CD4-positive, alpha-beta T cell (primary cell): ENCODE measurements at regions not wholly inside any gene's neighbourhood (a gene's known extent, or its start where the extent isn't known, plus 50 kb on each side); places are given as distances from the start of the nearest gene placed in this dataset.
"Not testable (repeated sequence)": the region's sequence is repeated elsewhere in the genome, so short reads cannot be mapped to it uniquely, and the experiment has no call there.

Source experiments
- ATAC-seq: fragments of 200-7000 bp; cut with Tn5 transposase; one replicate; pipeline ENCODE4 v1.10.0; 2022; ENCODE audit warnings: mild to moderate bottlenecking; ENCODE audit not compliant: poor library complexity
- CTCF ChIA-PET: fragments of 350-600 bp; sonication (Branson Sonifier 250); formaldehyde crosslinking; loops from one replicate; lab custom pipeline; 2021; ENCODE audit warnings: antibody characterized with exemption, inconsistent platforms; lab: Charles Lee
- POLR2A ChIA-PET: fragments of 350-600 bp; sonication (Branson Sonifier 250); formaldehyde crosslinking; loops from one replicate; lab custom pipeline; 2021; ENCODE audit warnings: antibody characterized with exemption, inconsistent platforms; lab: Charles Lee
- DNase-seq, 14 experiments: peaks; one replicate each; pipeline ENCODE4 v3.0.0-alpha.2; 2013 to 2020; ENCODE audit warnings: mixed read lengths in 2 of 14
- H3K27ac ChIP-seq, 2 donors: one replicate each; pipeline versions ENCODE4 v1.5.1 to v1.7.0; 2013; ENCODE audit warnings: low read length in 2 of 2, low read depth in 1 of 2, mild to moderate bottlenecking in 1 of 2
- H3K27me3 ChIP-seq, 2 experiments: 1 replicate in 1 of 2; 2 replicates in 1 of 2; pipeline versions ENCODE4 v1.6.1 to v1.7.0; 2013; ENCODE audit warnings: low read length in 2 of 2, control low read depth in 1 of 2, mild to moderate bottlenecking in 1 of 2, moderate library complexity in 1 of 2; ENCODE audit not compliant: insufficient read depth in 2 of 2, control insufficient read depth in 1 of 2
- H3K36me3 ChIP-seq: one replicate; pipeline ENCODE4 v1.6.1; 2013; ENCODE audit warnings: low read length, control low read depth; ENCODE audit not compliant: insufficient read depth
- H3K4me1 ChIP-seq: one replicate; pipeline ENCODE4 v1.6.1; 2013; ENCODE audit warnings: low read length, control low read depth; ENCODE audit not compliant: insufficient read depth
- H3K4me3 ChIP-seq: one replicate; pipeline ENCODE4 v1.5.1; 2013; ENCODE audit warnings: mild to moderate bottlenecking, low read length, moderate library complexity
- H3K9me3 ChIP-seq, 2 experiments: 1 replicate in 1 of 2; 2 replicates in 1 of 2; pipeline versions ENCODE4 v1.6.1 to v1.7.0; 2013; ENCODE audit warnings: low read length in 2 of 2, mild to moderate bottlenecking in 2 of 2, control low read depth in 1 of 2, moderate library complexity in 1 of 2; ENCODE audit not compliant: control insufficient read depth in 1 of 2, insufficient read depth in 1 of 2
- H3K27ac Mint-ChIP-seq: one replicate; pipeline ENCODE4 v1.8.0; 2020; ENCODE audit warnings: mixed read lengths
- H3K27me3 Mint-ChIP-seq: one replicate; pipeline ENCODE4 v1.8.0; 2021; ENCODE audit warnings: mixed read lengths
- H3K36me3 Mint-ChIP-seq: one replicate; pipeline ENCODE4 v1.8.0; 2021; ENCODE audit warnings: low read depth, mixed read lengths
- H3K4me1 Mint-ChIP-seq: one replicate; pipeline ENCODE4 v1.8.0; 2021; ENCODE audit warnings: low read depth, mixed read lengths
- H3K4me3 Mint-ChIP-seq: one replicate; pipeline ENCODE4 v1.8.0; 2020; ENCODE audit warnings: mild to moderate bottlenecking, mixed read lengths
- H3K9me3 Mint-ChIP-seq: one replicate; pipeline ENCODE4 v1.8.0; 2020; ENCODE audit warnings: mixed read lengths
- intact Hi-C, 2 experiments: fragments of 100-400 bp; cut with DNase I in 1 of 2; cut with micrococcal nuclease in 1 of 2; formaldehyde crosslinking; loops; one replicate each; pipeline versions ENCODE4 v1.15.1 to v1.9.0; 2023 to 2025; cut with DNase I, micrococcal nuclease
- TF ChIP-seq, protein P1 (sequence below): fragments of 200-600 bp; IDR thresholded peaks from one replicate; pipeline ENCODE4 v1.8.0; 2022; ENCODE audit warnings: antibody characterized with exemption, mild to moderate bottlenecking

DNA sequence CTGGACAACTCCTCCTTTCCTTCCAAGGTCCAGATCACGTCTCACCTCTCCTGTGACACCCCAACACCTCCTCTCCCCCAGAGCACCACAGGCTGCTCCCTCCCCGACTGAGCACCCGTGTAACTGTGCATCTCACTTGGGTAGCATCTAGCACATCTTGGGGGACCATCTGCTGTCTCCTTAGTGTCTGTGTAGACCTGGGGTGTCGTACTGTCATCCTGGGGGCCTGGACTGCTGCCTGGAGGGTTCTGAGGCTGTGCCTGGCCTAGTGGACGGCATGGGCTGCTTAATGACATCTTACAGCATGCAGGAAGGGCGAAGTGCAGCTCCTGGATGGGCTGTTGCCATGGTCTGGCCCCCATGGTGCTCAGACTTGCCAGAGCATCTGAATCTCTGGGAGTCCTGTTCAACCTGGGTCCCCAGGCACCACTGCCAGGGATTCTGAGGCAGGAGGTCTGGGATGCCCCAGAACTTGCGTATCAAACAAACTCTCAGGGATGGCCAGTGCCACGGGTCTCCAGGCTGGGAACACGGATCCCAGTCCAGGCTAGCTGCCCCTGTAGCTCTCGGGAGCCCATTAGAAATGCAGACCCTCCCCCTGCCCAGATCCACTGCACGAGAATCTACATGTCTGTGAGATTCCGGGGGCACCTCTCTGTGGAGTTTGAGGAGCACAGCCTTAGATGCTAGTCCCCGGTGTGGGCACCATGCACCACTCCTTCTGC, 194.4 kb upstream of the ZNF469 start:
- H3K27me3 ChIP-seq, H3K4me1 ChIP-seq, H3K36me3 Mint-ChIP-seq, H3K36me3 ChIP-seq, H3K9me3 Mint-ChIP-seq, intact Hi-C loops, H3K27me3 Mint-ChIP-seq, H3K27ac ChIP-seq, H3K4me3 ChIP-seq, H3K4me3 Mint-ChIP-seq, ATAC-seq, CTCF ChIA-PET, DNase-seq, POLR2A ChIA-PET, H3K4me1 Mint-ChIP-seq, H3K27ac Mint-ChIP-seq: not testable (repeated sequence)
- H3K9me3 ChIP-seq = peaks cover 0 to 10% of the 10 kb centered on the region in 2 experiments

DNA sequence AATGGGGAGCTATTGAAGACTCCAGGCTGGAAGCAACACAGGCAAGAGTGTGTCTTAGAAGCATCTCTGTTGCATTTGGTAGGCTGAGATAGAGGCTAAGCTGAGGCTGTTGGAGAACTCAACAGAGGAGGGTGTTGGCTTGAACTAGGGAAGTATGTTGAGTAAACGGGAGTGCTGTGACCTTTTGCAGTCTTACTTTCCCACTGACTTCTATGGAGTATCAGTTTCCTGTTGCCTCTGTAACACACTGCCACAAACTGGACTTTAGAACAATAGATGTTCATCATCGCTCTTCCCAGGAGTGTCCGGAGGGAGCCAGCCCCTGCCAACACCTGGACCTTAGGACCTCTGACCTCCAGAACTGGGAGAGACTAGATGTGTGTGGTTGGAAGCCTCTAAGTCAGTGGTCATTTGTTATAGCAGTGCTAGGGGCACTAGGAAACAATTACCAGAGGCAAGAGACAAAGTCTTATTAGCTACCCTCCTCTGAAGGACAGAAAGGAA, 192.1 kb upstream of the ZNF469 start:
- H3K4me1 Mint-ChIP-seq, H3K36me3 ChIP-seq, H3K27ac Mint-ChIP-seq, H3K4me3 Mint-ChIP-seq, H3K9me3 Mint-ChIP-seq, H3K27ac ChIP-seq, H3K36me3 Mint-ChIP-seq, H3K4me3 ChIP-seq, POLR2A ChIA-PET, ATAC-seq, H3K27me3 ChIP-seq, H3K4me1 ChIP-seq, DNase-seq, CTCF ChIA-PET, H3K27me3 Mint-ChIP-seq: not testable (repeated sequence)
- peaks cover 0 to 10% of the 10 kb centered on the region in 2 experiments for H3K9me3 ChIP-seq
- intact Hi-C loops = loop anchor here in 1 of 2 experiments (10.0 kb wide), 1 partner anchor 374 kb away; no protein-coding TSS in a partner anchor

DNA sequence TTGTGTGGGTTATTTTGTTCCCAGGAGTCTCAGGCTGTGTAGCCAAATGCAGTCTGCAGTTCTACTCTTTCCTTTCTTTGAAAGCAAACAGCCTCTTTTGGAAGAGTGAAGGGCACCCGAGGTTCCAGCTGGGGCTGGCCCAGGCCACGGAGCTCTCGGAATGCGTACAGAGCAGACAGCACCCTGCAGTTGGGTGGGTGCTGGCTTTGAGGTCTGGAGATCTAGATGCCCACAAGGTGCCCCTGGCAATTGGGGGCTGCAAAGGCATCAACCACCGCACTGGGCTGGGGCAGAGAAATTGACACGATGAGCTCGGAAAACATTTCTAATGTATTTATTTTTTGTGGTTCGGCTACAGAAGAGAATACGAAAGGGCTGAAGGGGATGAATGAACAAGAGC, 191.6 kb upstream of the ZNF469 start:
- ATAC-seq, H3K36me3 ChIP-seq, H3K4me1 ChIP-seq, H3K27me3 ChIP-seq, H3K27ac ChIP-seq, DNase-seq, H3K9me3 Mint-ChIP-seq, H3K4me3 ChIP-seq, CTCF ChIA-PET, H3K27ac Mint-ChIP-seq, POLR2A ChIA-PET, H3K4me3 Mint-ChIP-seq, H3K4me1 Mint-ChIP-seq, H3K27me3 Mint-ChIP-seq, H3K36me3 Mint-ChIP-seq: not testable (repeated sequence)
- peaks cover 0 to 10% of the 10 kb centered on the region in 2 experiments for H3K9me3 ChIP-seq
- intact Hi-C loops = loop anchor here in 1 of 2 experiments (10.0 kb wide), 1 partner anchor 374 kb away; no protein-coding TSS in a partner anchor

DNA sequence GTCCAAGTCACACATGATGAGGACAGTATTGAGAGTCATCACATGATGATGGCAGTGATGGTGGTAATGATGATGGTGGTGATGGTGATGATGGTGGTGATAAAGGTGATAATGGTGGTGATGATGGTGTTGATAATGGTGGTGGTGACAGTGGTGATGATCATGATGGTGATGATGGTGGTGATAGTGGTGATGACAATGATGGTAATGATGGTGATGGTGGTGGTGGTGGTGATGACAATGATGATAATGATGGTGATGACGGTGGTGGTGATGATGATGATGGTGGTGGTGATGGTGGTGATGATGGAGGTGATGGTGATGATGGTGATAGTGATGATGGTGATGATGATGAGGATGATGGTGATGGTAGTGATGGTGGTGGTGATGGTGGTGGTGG, 190.2 kb upstream of the ZNF469 start:
- Mint-ChIP-seq H3K36me3 (no peaks in the 10 kb centered on the region), H3K27ac (no peak overlapping the region), H3K9me3 (no peaks in the 10 kb centered on the region), H3K27me3 (no peaks in the 10 kb centered on the region), H3K4me3 (no peak overlapping the region), H3K4me1 (no peaks in the 10 kb centered on the region)
- H3K27ac ChIP-seq = no peak overlapping the region
- no peak overlapping the region for H3K4me3 ChIP-seq
- no peaks in the 10 kb centered on the region for H3K36me3 ChIP-seq
- ATAC-seq (no peak), DNase-seq (no peak)
- ChIA-PET POLR2A (no interaction called here), CTCF (no interaction called here)
- intact Hi-C loops = loop anchor here in 1 of 2 experiments (10.0 kb wide), 1 partner anchor 372 kb away; no protein-coding TSS in a partner anchor
- TF ChIP-seq, protein P1, sequence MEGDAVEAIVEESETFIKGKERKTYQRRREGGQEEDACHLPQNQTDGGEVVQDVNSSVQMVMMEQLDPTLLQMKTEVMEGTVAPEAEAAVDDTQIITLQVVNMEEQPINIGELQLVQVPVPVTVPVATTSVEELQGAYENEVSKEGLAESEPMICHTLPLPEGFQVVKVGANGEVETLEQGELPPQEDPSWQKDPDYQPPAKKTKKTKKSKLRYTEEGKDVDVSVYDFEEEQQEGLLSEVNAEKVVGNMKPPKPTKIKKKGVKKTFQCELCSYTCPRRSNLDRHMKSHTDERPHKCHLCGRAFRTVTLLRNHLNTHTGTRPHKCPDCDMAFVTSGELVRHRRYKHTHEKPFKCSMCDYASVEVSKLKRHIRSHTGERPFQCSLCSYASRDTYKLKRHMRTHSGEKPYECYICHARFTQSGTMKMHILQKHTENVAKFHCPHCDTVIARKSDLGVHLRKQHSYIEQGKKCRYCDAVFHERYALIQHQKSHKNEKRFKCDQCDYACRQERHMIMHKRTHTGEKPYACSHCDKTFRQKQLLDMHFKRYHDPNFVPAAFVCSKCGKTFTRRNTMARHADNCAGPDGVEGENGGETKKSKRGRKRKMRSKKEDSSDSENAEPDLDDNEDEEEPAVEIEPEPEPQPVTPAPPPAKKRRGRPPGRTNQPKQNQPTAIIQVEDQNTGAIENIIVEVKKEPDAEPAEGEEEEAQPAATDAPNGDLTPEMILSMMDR = no peak
- H3K27me3 ChIP-seq = peaks cover 0 to 3% of the 10 kb centered on the region in 2 experiments
- no peaks in the 10 kb centered on the region for H3K4me1 ChIP-seq
- peaks cover 0 to 10% of the 10 kb centered on the region in 2 experiments for H3K9me3 ChIP-seq

DNA sequence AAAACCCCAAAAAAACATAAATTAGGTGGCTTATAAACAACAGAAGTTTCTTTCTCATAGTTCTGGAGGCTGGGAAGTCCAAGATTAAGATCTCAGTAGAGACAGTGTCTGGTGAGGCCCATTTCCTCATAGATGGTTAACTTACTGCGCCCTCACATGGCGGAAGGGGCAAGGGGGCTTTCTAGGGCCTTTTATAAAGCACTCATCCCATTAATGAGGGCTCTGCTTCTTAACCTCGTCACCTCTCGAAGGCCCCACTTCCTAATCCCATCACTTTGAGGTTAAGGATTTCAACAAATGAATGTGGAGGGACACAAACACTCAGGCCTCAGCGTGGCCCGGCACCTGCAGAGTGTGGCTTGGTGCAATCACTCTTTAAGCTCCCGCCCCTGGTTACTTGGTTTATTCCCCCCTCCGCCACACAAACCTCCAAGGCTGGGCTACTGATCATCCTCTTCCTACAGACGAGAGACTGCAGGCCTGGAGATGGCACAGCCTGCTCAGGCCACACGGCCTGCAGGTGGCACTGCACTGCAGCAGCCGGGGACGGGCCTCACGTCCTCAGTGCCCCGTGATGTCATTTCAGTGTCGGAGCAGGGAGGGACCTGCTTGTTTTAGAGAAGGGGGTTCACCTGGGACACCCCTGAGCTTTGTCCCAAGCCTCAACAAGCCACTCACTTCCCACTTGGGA, 188.9 kb upstream of the ZNF469 start:
- intact Hi-C loops = loop anchor here in 1 of 2 experiments (10.0 kb wide), 1 partner anchor 371 kb away; no protein-coding TSS in a partner anchor
- H3K27me3 ChIP-seq, H3K36me3 ChIP-seq, H3K27me3 Mint-ChIP-seq, H3K9me3 ChIP-seq, H3K4me3 Mint-ChIP-seq, H3K4me3 ChIP-seq, H3K27ac Mint-ChIP-seq, H3K27ac ChIP-seq, H3K4me1 ChIP-seq, H3K9me3 Mint-ChIP-seq, POLR2A ChIA-PET, H3K36me3 Mint-ChIP-seq, H3K4me1 Mint-ChIP-seq, CTCF ChIA-PET: not testable (repeated sequence)
- ATAC-seq (peak; percentile 51), DNase-seq (peak in 7 of 14 experiments; percentile 2 to 55 (median 13))
